Germinal center (tissue), 1 donor: ENCODE measurements at regions not wholly inside any gene's neighbourhood (a gene's known extent, or its start where the extent isn't known, plus 50 kb on each side); places are given as distances from the start of the nearest gene placed in this dataset.
"Not testable (repeated sequence)": the region's sequence is repeated elsewhere in the genome, so short reads cannot be mapped to it uniquely, and the experiment has no call there.

Experiments
- DNase-seq: peaks from one replicate; pipeline ENCODE4 v3.0.0; 2012; ENCODE audit warnings: mixed read lengths, low spot score

GRCh38 chrX:98065151-98065550 lies 1181.4 kb downstream of the RPA4 start:
- no peak for DNase-seq

- DNase-seq = no peak
Measured at GRCh38 chrX:98067611-98068010, 1183.9 kb downstream of the RPA4 start.

GRCh38 chrX:98068024-98068580 lies 1184.4 kb downstream of the RPA4 start:
- no peak for DNase-seq

GRCh38 chrX:98071331-98071730 lies 1187.6 kb downstream of the RPA4 start:
- DNase-seq = no peak

- no peak for DNase-seq
Measured at GRCh38 chrX:98077440-98077839, 1193.7 kb downstream of the RPA4 start.

GRCh38 chrX:98111684-98112083 lies 1228.0 kb downstream of the RPA4 start:
- DNase-seq = no peak

- no peak for DNase-seq
Measured at GRCh38 chrX:98114021-98114420, 1230.3 kb downstream of the RPA4 start.

- no peak for DNase-seq
Measured at GRCh38 chrX:98141466-98141865, 1257.8 kb downstream of the RPA4 start.

- DNase-seq = no peak
Measured at GRCh38 chrX:98191003-98191402, 1307.3 kb downstream of the RPA4 start.

- no peak for DNase-seq
Measured at GRCh38 chrX:98194036-98194435, 1310.3 kb downstream of the RPA4 start.

GRCh38 chrX:98203800-98204199 lies 1320.1 kb downstream of the RPA4 start:
- no peak for DNase-seq

GRCh38 chrX:98207947-98208346 lies 1324.2 kb downstream of the RPA4 start:
- DNase-seq = no peak

GRCh38 chrX:98231003-98231402 lies 1347.3 kb downstream of the RPA4 start:
- no peak for DNase-seq

GRCh38 chrX:98240061-98240460 lies 1356.4 kb downstream of the RPA4 start:
- DNase-seq = not testable (repeated sequence)

- no peak for DNase-seq
Measured at GRCh38 chrX:98263135-98263534, 1379.4 kb downstream of the RPA4 start.

- DNase-seq = no peak
Measured at GRCh38 chrX:98289726-98290125, 1406.0 kb downstream of the RPA4 start.

- DNase-seq = no peak
Measured at GRCh38 chrX:98294310-98294709, 1410.6 kb downstream of the RPA4 start.

GRCh38 chrX:98296129-98296528 lies 1412.4 kb downstream of the RPA4 start:
- DNase-seq = no peak

GRCh38 chrX:98299785-98300184 lies 1416.1 kb downstream of the RPA4 start:
- DNase-seq = no peak

GRCh38 chrX:98300536-98300935 lies 1416.8 kb downstream of the RPA4 start:
- DNase-seq = not testable (repeated sequence)

- DNase-seq = no peak
Measured at GRCh38 chrX:98331407-98331806, 1447.7 kb downstream of the RPA4 start.

- DNase-seq = no peak
Measured at GRCh38 chrX:98338544-98338943, 1454.8 kb downstream of the RPA4 start.

GRCh38 chrX:98350940-98351339 lies 1467.2 kb downstream of the RPA4 start:
- DNase-seq = no peak

GRCh38 chrX:98357146-98357545 lies 1473.4 kb downstream of the RPA4 start:
- no peak for DNase-seq

- DNase-seq = no peak
Measured at GRCh38 chrX:98362630-98363029, 1478.9 kb downstream of the RPA4 start.
